ENCODE measurements at regions not wholly inside any gene's neighbourhood (a gene's known extent, or its start where the extent isn't known, plus 50 kb on each side); places are given as distances from the start of the nearest gene placed in this dataset.
"Not testable (repeated sequence)": the region's sequence is repeated elsewhere in the genome, so short reads cannot be mapped to it uniquely, and the experiment has no call there.

DNA sequence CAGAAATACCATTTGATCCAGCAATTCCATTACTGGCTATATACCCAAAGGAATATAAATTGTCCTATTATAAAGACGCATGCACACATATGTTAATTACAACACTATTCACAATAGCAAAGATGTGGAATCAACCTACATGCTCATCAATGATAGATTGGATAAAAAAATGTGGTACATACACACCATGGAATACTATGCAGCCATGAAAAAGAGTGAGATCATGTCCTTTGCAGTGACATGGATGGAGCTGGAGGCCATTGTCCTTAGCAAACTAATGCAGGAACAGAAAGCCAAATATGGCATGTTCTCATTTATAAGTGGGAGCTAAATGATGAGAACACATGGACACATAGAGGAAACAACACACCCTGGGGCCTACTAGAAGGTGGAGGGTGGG, 78.3 kb upstream of the EED start:
- DNase-seq = not testable (repeated sequence)

GRCh38 chr11:86164106-86164505, 80.4 kb upstream of the EED start:
- DNase-seq = no peak

DNA sequence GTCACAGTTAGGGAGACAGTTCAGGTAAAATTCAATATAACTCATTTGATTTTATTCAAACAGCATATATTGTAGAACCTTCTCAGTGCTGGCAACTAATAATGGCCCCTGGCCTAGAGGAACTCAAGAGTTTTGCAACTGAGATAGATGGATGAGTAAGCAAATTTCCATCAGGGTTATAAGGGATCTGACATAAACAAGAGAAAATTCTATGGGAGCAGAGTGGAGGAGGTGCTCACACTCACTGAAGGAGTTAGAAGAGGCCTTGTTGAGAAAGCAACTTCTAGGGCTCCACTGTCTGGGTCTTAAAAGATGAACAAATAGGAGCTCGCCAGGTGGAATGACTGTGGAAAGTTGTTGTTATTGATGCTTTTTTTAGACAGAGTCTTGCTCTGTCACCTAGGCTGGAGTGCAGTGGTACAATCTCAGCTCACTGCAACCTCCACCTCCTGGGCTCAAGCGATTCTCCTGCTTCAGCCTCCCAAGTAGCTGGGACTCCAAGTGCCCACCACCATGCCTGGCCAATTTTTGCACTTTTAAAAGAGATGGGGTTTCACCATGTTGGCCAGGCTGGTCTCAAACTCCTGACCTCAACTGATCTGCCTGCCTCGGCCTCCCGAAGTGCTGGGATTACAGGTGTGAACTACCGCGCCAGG, 81.2 kb upstream of the EED start:
- DNase-seq = not testable (repeated sequence)

- DNase-seq = no peak
These were observed 82.3 kb upstream of the EED start for GRCh38 chr11:86162239-86162638.

DNA sequence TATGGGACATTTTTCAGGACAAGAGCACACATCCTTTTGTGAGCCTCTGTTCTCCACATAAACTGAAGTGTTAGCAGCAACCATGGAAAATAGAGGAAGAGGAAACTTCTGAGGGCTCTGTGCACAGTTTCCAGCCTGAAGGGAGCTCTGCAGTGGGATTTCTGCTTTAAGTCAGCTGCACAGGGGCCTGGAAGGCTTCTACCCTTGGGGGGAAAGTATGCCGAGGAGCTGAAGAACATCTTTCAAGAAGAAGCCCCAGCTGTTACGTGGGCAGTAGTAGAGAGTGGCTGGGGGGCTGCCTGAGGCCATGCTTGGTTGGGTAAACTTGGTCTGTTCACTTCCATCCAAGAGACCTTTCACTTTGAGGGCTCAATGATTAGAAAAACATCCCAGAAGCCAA, 82.7 kb upstream of the EED start:
- DNase-seq = no peak

DNA sequence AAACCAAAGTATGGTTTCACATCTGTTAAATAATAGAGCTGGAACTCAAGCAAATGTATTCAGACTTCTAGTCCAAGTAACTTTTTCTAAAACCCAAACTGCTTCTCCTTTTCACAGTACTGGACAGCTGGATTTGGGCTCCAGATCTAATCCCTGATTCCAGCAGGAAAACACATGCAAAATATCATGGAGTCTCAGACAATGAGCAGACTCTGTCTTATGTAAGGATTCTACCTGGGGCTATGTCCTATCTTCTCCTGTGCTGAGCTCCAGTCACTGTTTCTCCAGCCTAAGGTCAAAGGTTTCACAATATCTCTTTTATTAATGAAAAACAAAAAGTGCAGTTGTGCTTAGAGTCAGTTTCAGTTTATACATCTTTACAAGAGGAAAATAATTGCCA, 83.2 kb upstream of the EED start:
- no peak for DNase-seq

DNA sequence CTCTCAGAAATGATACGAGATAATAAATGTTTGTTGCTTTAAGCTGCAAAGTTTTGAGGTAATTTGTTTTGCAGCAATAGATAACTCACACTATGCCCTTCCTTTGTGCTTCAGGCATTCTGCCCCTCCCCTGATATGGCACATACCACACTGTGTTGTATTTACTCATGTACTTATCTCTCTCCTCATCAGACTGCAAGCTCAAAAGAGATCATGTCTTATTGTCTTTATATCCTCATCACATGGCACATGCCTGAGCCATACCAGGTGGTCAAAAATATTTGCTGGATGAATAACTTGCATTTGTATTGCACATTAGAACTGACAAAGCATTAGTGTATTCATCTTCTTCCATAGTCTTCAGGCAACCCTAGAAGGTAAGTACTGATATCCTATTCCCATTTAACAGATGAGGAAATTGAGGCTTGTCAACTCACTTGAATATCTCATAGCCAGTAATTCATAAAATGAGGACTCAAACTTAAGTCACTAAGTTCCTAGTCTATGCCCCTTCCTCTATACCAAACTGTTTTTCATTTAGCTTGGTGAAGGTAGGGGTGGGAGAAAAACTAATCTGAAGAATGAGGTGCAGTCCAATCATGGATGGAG, 83.9 kb upstream of the EED start:
- DNase-seq = no peak

DNA sequence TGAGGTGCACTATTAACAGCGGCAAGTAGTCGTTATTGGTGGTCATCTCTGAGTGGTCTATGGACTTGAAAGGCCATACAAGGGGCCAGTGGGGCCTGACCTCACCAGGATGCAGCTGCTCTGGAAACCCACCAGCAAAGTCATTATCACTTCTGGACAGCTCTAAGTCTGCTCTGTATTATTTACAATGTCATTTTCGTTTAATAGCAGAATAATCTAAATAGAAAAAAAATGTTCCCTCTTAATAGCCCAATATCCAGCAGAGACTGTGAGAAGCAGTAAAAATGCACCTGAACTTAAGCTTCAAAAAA, 85.0 kb upstream of the EED start:
- DNase-seq = no peak

DNA sequence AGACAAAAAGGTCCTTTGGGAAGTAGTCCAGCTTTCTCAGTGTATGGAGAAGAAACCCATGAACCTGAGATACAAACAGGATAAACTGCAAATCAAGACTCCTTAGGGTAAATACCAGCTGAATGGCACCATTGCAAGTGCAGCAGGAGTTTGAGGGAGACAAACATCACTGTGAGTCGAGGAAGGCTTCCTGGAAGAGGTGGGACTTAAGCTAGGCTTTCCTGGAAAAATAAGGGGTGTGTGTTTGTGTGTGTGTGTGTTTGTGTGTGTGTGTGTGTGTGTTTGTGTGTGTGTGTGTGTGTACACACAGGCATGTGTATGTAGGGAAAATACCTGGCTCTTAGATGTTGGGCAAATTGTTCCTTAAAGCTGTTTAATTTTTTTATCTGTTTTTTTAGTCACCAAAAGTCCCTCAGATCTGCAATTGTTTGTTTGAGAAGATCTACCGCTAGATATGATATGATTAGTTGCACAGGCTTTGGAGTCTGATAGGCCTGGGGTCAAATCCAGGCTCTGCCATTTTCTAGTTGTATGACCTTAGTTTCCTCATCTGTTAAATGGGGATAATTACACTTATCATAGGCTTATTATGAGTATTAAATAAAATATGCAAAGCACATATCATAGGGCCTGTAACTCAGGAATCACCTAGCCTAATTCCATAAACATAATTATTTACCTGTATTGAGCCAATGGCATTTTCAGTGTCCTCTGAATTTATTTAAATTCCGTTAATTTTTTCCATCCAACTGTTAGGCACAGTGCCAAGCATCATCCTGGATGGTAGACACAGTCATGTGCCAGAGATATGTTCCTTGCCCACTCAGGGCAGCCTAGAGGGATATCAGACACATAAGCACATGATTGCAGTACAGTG, 85.6 kb upstream of the EED start:
- no peak for DNase-seq

DNA sequence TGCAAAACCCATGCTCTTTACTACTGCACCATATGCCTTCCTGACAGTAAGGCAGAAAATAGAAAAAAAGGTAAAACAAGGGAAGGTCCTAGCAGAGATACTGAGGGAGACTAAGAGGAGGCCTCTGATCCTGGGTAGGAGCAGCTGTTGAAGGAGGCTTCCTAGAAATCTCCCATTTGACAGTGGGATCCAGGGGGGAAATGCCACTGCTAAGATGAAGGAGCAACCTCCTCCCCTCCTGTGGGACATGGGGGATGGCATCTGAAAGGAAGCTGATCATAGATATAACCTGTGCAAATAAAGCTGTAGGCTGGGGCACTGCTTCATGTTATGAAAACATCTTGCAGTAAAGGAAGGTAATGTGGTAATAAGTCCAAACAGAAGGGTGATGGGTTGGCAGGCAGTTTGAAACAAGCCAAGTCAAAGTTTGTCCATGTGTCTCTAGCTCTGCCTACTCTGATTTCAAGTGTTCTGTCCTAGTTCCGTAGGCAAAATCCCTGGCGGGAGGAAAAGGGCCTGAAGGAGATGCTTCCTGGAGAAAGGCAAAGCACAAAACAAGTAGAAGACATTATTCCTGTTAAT, 86.7 kb upstream of the EED start:
- no peak for DNase-seq

GRCh38 chr11:86156397-86156955, 87.6 kb upstream of the PICALM start:
- DNase-seq = no peak

DNA sequence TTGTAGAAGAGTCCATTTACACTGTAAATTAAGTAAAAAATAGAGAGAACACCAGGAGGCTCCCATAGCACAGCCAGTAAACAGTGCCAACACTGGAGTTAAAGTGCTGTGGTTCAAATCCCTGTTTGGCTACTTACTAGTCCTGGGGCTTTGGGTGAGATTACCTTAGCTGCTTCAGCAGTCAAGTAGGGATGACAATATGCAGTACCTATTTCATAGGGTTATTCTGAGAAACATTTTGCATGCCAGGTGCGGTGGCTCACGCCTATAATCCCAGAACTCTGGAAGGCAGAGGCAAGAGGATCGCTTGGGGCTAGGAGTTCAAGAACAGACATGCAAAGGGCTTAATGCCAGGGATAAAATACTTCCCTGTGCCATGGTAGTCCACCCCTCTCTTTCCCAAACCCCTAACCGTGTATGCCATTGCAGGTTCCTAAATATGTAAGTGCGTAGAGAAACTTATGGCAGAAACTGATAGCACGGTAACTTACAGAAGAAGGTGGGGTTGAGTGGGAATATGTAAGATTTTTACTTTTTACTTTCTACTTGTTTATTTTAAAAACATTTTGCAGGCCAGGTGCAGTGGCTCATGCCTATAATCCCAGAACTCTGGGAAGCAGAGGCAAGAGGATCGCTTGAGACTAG, 86.4 kb upstream of the PICALM start:
- no peak for DNase-seq

- DNase-seq = no peak
These were observed 84.6 kb upstream of the PICALM start for GRCh38 chr11:86153439-86153838.

DNA sequence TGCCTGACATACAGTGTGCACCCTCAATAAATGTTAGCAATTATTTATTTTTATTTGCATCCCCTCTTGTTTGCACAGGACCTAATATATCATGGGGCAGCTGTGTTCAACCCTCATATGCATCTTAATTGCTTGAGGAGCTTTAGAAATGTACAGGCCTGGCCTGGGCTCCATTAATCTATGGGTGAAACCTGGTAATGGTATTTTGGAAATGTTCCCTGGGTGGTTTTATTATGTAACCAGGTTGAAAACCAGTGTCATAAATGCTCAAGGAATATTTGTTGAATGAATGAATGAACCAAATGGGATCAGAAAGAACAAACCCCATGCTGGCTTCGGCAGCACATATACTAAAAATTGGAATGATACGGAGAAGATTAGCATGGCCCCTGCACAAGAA, 84.0 kb upstream of the PICALM start:
- no peak for DNase-seq

DNA sequence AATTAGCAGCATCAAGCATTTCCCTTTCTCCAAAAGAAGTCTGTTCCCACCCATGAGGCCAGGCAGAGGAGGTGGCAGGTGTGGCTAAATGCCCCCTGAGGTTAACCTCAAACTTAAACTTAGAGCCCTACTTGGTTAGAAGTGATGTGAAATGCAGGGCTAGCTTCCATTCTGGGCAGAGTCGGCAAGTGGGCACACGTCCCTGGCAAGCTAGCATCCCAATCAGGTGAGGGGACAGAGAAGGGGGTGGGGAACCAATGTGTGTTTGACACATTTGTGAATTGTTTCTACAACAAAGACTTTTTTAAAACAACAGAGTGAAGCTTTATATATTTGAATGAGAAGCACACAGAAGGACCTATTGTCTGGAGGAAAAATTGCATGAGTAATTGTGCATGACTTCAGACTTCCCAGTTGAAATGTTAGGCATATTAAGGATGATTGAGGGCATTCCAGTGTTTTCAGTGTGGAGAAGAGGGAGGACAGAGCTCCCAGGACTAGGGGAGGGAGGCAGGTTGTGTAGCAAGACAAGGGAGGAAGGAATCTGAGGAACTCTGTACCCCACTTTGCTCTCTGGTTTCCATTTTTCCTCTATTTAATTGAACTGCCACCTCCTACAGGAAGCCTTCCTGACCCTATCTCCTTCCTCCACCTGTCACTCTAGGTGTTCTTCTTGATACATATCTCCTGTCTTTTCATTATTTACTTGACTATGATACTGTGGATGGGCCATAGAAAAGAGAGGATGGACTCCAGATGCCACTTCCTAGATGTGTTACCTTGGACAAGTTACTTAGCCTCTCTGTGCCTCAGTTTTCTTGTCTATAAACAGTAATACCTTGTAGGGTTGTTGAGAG, 83.3 kb upstream of the PICALM start:
- DNase-seq = no peak

GRCh38 chr11:86151174-86152005, 82.5 kb upstream of the PICALM start:
- DNase-seq = no peak

GRCh38 chr11:86150847-86151173, 81.9 kb upstream of the PICALM start:
- no peak for DNase-seq

DNA sequence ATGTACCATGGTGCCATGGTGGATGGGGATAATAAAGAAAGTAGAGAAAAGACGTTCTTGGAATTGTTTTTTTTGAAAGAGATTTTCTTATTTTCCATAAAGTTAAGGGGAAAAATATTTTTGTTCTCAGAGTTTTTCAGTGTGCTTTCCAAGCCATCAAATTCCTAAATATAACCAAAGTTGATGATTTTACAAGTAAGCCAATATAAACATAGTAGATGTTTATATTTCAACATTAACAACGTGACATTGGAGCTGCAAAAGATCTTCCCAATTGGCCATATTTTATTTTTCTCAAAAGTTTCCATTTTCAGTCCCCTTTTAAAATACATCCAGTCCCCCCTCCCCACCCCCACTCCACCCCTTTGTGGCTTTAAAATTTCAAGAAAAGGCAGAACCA, 80.9 kb upstream of the PICALM start:
- no peak for DNase-seq

DNA sequence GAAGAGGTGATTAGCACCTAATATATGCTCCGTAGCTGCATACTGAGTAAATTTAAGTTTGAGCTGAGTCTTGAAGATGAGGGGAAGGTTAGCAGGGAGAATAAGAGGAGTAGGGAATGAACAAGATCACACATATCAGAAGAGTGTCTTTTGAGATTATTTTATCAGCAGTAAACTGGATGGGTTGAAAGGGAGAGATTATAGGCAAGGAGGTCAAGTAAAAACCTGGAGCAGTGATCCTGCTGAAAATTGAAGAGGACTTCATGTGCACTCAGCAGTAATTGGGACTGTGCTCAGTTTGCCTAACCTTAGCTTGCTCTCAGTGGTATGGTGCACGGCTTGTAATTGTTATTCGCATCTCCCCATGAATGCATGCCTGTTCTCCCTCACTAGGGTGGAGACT, 79.5 kb upstream of the PICALM start:
- DNase-seq = no peak

- DNase-seq = no peak
These were observed 78.1 kb upstream of the PICALM start for GRCh38 chr11:86147004-86147403.

GRCh38 chr11:86145439-86146156, 76.7 kb upstream of the PICALM start:
- no peak for DNase-seq
